Type B pancreatic cell (in vitro differentiated cells): ENCODE measurements at regions not wholly inside any gene's neighbourhood (a gene's known extent, or its start where the extent isn't known, plus 50 kb on each side); places are given as distances from the start of the nearest gene placed in this dataset.

Experiments used
- DNase-seq: peaks from one replicate; pipeline ENCODE4 v3.0.0; 2021; ENCODE audit warnings: mixed read lengths; ENCODE audit not compliant: unreplicated experiment; ENCODE audit errors: extremely low spot score
- H3K27ac Mint-ChIP-seq: 2 replicates; pipeline ENCODE4 v1.8.0; 2021; ENCODE audit warnings: mild to moderate bottlenecking, mixed read lengths
- H3K27me3 Mint-ChIP-seq: 2 replicates; pipeline ENCODE4 v1.8.0; 2021; ENCODE audit warnings: mixed read lengths
- H3K36me3 Mint-ChIP-seq: 2 replicates; pipeline ENCODE4 v1.8.0; 2021; ENCODE audit warnings: mixed read lengths
- H3K4me1 Mint-ChIP-seq: one replicate; pipeline ENCODE4 v1.8.0; 2021; ENCODE audit warnings: mixed read lengths; ENCODE audit not compliant: unreplicated experiment
- H3K4me3 Mint-ChIP-seq: 2 replicates; pipeline ENCODE4 v1.8.0; 2021; ENCODE audit warnings: mild to moderate bottlenecking, mixed read lengths
- H3K9me3 Mint-ChIP-seq: 2 replicates; pipeline ENCODE4 v1.8.0; 2021; ENCODE audit warnings: mixed read lengths
- TF ChIP-seq, protein P1 (sequence below): fragments of 200-600 bp; sonication (generic); conservative IDR thresholded peaks from 2 replicates; pipeline ENCODE4 v1.5.0; 2021; ENCODE audit warnings: antibody characterized with exemption, mild to moderate bottlenecking

DNA sequence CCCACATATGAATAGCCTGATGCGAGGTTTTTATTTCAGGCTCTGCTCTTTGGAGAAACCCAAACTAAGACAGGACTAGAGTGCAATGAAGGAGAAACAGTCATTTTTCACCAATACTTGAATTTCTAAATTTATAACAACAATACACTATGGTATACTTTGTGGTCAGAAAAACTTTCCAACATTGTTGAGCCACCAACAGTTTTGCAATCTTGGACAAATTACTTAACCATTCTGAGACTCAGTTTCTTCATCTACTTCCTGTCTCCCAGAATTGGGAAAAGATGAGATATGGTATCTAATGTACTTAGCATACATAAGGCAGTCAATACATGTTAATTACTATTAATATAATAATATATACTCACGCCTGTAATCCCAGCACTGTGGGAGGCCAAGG, 519.8 kb upstream of the PLXNA2 start:
- H3K27ac Mint-ChIP-seq, result no peak overlapping the region
- H3K9me3 Mint-ChIP-seq, result no peaks in the 10 kb centered on the region
- H3K4me3 Mint-ChIP-seq, result no peak overlapping the region
- peaks cover 11% of the 10 kb centered on the region for H3K4me1 Mint-ChIP-seq
- H3K27me3 Mint-ChIP-seq, result no peaks in the 10 kb centered on the region
- no peak for DNase-seq
- no peaks in the 10 kb centered on the region for H3K36me3 Mint-ChIP-seq
- TF ChIP-seq, protein P1, sequence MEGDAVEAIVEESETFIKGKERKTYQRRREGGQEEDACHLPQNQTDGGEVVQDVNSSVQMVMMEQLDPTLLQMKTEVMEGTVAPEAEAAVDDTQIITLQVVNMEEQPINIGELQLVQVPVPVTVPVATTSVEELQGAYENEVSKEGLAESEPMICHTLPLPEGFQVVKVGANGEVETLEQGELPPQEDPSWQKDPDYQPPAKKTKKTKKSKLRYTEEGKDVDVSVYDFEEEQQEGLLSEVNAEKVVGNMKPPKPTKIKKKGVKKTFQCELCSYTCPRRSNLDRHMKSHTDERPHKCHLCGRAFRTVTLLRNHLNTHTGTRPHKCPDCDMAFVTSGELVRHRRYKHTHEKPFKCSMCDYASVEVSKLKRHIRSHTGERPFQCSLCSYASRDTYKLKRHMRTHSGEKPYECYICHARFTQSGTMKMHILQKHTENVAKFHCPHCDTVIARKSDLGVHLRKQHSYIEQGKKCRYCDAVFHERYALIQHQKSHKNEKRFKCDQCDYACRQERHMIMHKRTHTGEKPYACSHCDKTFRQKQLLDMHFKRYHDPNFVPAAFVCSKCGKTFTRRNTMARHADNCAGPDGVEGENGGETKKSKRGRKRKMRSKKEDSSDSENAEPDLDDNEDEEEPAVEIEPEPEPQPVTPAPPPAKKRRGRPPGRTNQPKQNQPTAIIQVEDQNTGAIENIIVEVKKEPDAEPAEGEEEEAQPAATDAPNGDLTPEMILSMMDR, result no peak

GRCh38 chr1:208766832-208767231, 522.6 kb upstream of the PLXNA2 start:
- Mint-ChIP-seq H3K4me3 (no peak overlapping the region), H3K36me3 (no peaks in the 10 kb centered on the region), H3K27ac (peak overlapping the region; percentile 29), H3K27me3 (peaks cover 4% of the 10 kb centered on the region), H3K9me3 (no peaks in the 10 kb centered on the region), H3K4me1 (peaks cover 11% of the 10 kb centered on the region)
- TF ChIP-seq, protein P1, result no peak
- DNase-seq, result no peak

DNA sequence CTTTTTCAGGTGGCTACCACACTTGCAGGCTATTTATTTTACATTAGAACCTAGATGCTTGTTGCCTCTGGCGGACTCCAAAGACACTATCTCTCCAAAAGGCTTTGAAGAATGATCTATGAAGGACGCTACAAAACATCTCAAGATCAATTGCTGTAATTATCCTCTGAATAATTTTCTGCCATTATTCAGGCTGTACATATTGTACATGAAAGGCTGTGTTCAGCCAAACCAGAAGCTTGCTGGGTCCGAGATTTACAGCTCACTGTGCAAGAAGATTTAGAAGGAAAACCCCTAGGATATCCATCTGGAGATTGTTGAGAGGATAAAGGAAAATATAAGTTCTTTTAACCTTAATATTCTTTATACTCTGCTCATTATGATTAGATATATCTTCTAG, 523.6 kb upstream of the PLXNA2 start:
- Mint-ChIP-seq H3K27me3 (peaks cover 4% of the 10 kb centered on the region), H3K36me3 (no peaks in the 10 kb centered on the region), H3K27ac (no peak overlapping the region), H3K4me1 (peaks cover 11% of the 10 kb centered on the region), H3K4me3 (peak overlapping the region; percentile 9), H3K9me3 (no peaks in the 10 kb centered on the region)
- TF ChIP-seq, protein P1, result no peak
- no peak for DNase-seq

- Mint-ChIP-seq H3K27me3 (peaks cover 4% of the 10 kb centered on the region), H3K27ac (no peak overlapping the region), H3K4me1 (peaks cover under 1% of the 10 kb centered on the region), H3K36me3 (no peaks in the 10 kb centered on the region), H3K9me3 (no peaks in the 10 kb centered on the region), H3K4me3 (no peak overlapping the region)
- no peak for DNase-seq
- TF ChIP-seq, protein P1, result no peak
Measured at GRCh38 chr1:208772891-208773290, 528.7 kb upstream of the PLXNA2 start.

GRCh38 chr1:208775841-208776240, 531.7 kb upstream of the PLXNA2 start:
- Mint-ChIP-seq H3K4me1 (no peaks in the 10 kb centered on the region), H3K27ac (no peak overlapping the region), H3K27me3 (no peaks in the 10 kb centered on the region), H3K9me3 (no peaks in the 10 kb centered on the region), H3K36me3 (no peaks in the 10 kb centered on the region), H3K4me3 (no peak overlapping the region)
- no peak for DNase-seq
- TF ChIP-seq, protein P1, result no peak

DNA sequence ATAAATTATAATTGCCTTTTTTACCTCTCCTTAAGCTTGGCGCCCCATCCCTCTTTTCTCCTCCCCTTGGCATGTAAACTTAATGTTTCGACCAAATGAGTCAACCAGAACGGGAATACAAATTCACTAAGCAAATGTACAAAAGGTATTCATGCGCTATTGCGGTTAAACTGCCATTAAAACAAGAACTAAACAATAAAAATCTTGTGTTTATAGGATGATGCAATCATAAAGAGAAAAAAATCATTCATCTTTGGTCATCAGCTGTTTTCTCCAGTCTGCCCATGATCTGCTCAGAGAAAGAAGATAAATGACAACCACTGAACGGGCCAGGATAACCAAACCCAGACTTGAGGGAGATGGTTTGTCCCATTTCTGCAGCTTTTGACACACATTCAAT, 534.2 kb upstream of the PLXNA2 start:
- TF ChIP-seq, protein P1, result no peak
- Mint-ChIP-seq H3K36me3 (no peaks in the 10 kb centered on the region), H3K9me3 (no peaks in the 10 kb centered on the region), H3K4me1 (no peaks in the 10 kb centered on the region), H3K27ac (no peak overlapping the region), H3K4me3 (no peak overlapping the region), H3K27me3 (no peaks in the 10 kb centered on the region)
- DNase-seq, result no peak
